Prostate gland (tissue), 2 donors: ENCODE measurements at regions not wholly inside any gene's neighbourhood (a gene's known extent, or its start where the extent isn't known, plus 50 kb on each side); places are given as distances from the start of the nearest gene placed in this dataset.

Source experiments
- DNase-seq: peaks from one replicate; pipeline ENCODE4 v3.0.0-alpha.2; 2019; ENCODE audit warnings: low spot score
- H3K27ac ChIP-seq, 2 donors: fragments of 200-600 bp; sonication (generic); 2 replicates each; pipeline ENCODE4 v1.5.1; 2017 to 2019
- H3K27me3 ChIP-seq: fragments of 200-600 bp; sonication (generic); replicated peaks from 2 replicates; pipeline ENCODE4 v1.5.1; 2019; ENCODE audit not compliant: insufficient read depth
- H3K36me3 ChIP-seq, 2 donors: fragments of 200-600 bp; sonication (generic); 1 replicate in 1 of 2; 2 replicates in 1 of 2; pipeline versions ENCODE4 v1.5.1 to v1.8.1; 2017 to 2019
- H3K4me1 ChIP-seq: fragments of 200-600 bp; sonication (generic); replicated peaks from 2 replicates; pipeline ENCODE4 v1.5.1; 2019
- H3K4me3 ChIP-seq, 2 donors: fragments of 200-600 bp; sonication (generic); 2 replicates each; pipeline ENCODE4 v1.5.1; 2017 to 2019
- H3K9me3 ChIP-seq: fragments of 200-600 bp; sonication (generic); 2 replicates; pipeline ENCODE4 v1.5.1; 2017
- POLR2A ChIP-seq: fragments of 450-650 bp; IDR thresholded peaks from one replicate; pipeline ENCODE4 v1.6.1; 2016; ENCODE audit warnings: antibody characterized with exemption, mild to moderate bottlenecking
- POLR2AphosphoS5 ChIP-seq: sonication (generic); formaldehyde crosslinking; IDR thresholded peaks from one replicate; pipeline ENCODE4 v1.6.1; 2017; ENCODE audit warnings: antibody characterized with exemption
- WGBS: methylation state at CpG from one replicate; pipeline ENCODE4 v1.1.5; 2018; 5-methylcytosine and 5-hydroxymethylcytosine counted together
- intact Hi-C: fragments of 100-400 bp; cut with DNase I; formaldehyde crosslinking; loops from one replicate; pipeline ENCODE4 v1.14.2; 2022
- TF ChIP-seq, protein P1 (sequence below), 4 experiments: fragments of 200-600 bp in 2 of 4; fragments of 450-650 bp in 2 of 4; sonication (generic) in 2 of 4; IDR thresholded peaks; 1 replicate in 3 of 4; 2 replicates in 1 of 4; pipeline ENCODE4 v1.5.1; 2016 to 2019; ENCODE audit warnings: antibody characterized with exemption in 4 of 4, mild to moderate bottlenecking in 2 of 4, moderate library complexity in 2 of 4

DNA sequence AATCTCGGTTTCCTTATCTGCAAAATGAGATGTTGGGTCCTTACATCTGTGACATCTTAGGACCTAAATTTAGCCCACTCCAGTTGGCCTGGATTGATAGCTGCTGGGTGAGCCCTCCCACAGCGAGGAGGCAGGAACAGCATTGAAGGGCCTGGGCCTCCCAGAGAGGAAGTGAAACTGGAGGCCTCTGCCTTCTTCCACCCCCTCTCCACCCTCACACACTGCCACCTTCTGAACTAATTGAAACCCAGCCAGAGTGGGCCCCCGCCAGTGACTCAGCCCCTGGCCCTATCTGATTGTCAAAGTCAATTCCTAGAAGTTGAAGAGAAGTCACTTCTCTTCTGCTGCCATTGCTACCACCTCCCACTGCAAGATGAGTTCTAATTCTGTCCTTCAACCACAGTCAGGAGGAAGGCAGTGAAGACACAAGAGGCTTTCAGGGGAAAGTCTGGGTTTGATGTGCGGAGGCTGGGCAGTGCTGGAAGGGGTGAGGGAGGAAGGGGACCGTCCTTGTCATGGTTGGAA lies 55.2 kb upstream of the NEK6 start:
- Histone ChIP-seq H3K27me3 (no peaks in the 10 kb centered on the region), H3K4me1 (no peaks in the 10 kb centered on the region), H3K4me3 (no peak overlapping the region), H3K36me3 (no peaks in the 10 kb centered on the region), H3K27ac (no peak overlapping the region), H3K9me3 (no peaks in the 10 kb centered on the region)
- TF ChIP-seq POLR2A, result no peak
- TF ChIP-seq, protein P1, sequence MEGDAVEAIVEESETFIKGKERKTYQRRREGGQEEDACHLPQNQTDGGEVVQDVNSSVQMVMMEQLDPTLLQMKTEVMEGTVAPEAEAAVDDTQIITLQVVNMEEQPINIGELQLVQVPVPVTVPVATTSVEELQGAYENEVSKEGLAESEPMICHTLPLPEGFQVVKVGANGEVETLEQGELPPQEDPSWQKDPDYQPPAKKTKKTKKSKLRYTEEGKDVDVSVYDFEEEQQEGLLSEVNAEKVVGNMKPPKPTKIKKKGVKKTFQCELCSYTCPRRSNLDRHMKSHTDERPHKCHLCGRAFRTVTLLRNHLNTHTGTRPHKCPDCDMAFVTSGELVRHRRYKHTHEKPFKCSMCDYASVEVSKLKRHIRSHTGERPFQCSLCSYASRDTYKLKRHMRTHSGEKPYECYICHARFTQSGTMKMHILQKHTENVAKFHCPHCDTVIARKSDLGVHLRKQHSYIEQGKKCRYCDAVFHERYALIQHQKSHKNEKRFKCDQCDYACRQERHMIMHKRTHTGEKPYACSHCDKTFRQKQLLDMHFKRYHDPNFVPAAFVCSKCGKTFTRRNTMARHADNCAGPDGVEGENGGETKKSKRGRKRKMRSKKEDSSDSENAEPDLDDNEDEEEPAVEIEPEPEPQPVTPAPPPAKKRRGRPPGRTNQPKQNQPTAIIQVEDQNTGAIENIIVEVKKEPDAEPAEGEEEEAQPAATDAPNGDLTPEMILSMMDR (IDR thresholded peaks at IDR 0.05), result no peak
- TF ChIP-seq POLR2AphosphoS5, result no peak
- DNase-seq, result no peak
- intact Hi-C loops, result no loop called here
- WGBS, result 74% methylated on average over 5 of the region's 5 CpGs

DNA sequence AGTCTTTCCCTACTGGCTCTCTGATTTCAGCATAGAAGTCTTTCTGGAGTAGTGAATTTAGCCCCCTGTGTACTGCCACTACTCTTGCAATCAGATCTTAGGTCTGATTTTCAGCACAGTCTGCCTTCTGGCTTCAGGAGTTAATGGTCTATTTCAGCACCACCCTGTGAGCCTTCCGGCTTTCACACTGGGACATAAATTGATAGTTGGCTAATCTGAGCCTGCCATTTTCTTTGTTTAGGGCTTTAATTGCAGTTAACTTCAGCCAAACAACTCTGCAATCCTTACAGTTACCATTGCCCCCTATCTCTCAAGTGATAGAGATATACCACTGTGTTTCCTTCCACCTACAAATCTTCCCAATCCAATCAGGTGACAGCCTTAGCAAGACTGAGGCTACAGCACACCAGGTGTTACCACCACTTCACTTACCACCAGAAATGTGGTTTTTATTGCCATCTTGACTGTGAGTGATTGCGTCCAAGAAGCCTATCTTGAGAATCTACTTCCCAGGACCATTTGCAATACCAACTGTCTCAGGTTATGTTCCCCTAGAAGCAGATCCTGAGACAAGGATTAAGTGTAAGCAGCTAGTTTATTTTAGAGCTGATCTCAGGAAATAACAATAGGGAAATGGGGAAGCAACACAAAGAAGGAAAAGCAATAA lies 51.9 kb upstream of the NEK6 start:
- intact Hi-C loops, result no loop called here
- no peak for DNase-seq
- WGBS, result 79% methylated on average over 2 of the region's 2 CpGs
- H3K4me1 ChIP-seq, result no peaks in the 10 kb centered on the region
- TF ChIP-seq, protein P1 (IDR thresholded peaks at IDR 0.05), result no peak
- no peak for TF ChIP-seq POLR2A
- no peak for TF ChIP-seq POLR2AphosphoS5
- no peaks in the 10 kb centered on the region for H3K36me3 ChIP-seq
- H3K27ac ChIP-seq, result no peak overlapping the region
- no peaks in the 10 kb centered on the region for H3K9me3 ChIP-seq
- no peak overlapping the region for H3K4me3 ChIP-seq
- no peaks in the 10 kb centered on the region for H3K27me3 ChIP-seq

DNA sequence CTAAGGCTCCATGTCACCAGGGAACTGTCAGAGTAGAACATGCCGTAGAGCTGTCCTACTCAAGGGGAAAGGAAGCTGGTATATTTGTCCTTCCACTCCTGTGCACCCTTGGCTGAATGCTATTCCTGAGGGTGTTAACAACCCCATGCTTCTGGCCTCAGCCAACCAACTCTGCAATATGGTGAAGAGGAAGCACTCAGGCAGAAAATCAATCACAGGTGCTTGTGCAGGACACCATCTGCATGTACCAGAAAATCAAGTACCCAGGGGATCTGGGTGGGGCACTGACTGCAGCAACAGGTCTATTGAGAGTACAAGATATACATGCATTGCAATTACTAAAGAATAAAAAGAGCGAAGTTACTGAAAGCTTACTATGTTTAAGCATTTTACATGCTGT lies 51.4 kb upstream of the NEK6 start:
- TF ChIP-seq POLR2A, result no peak
- WGBS, result 86% methylated on average over 2 of the region's 2 CpGs

More for the DNA sequence above, 51.4 kb upstream of the NEK6 start:
- Histone ChIP-seq H3K27me3 (no peaks in the 10 kb centered on the region), H3K27ac (no peak overlapping the region), H3K4me1 (no peaks in the 10 kb centered on the region), H3K9me3 (no peaks in the 10 kb centered on the region), H3K36me3 (no peaks in the 10 kb centered on the region), H3K4me3 (no peak overlapping the region)
- no peak for DNase-seq
- intact Hi-C loops, result no loop called here
